22Rv1 (cell line): ENCODE measurements at regions not wholly inside any gene's neighbourhood (a gene's known extent, or its start where the extent isn't known, plus 50 kb on each side); places are given as distances from the start of the nearest gene placed in this dataset.

Experiments used
- H3K27ac ChIP-seq: fragments of 450-650 bp; 2 replicates; pipeline ENCODE4 v1.5.1; 2017
- ZFX ChIP-seq: fragments of 450-650 bp; IDR thresholded peaks from 2 replicates; pipeline ENCODE4 v1.6.1; 2017; ENCODE audit warnings: antibody characterized with exemption, borderline replicate concordance
- TF ChIP-seq, protein P1 (sequence below): fragments of 450-650 bp; IDR thresholded peaks from 2 replicates; pipeline ENCODE4 v1.5.1; 2017; ENCODE audit warnings: mild to moderate bottlenecking

DNA sequence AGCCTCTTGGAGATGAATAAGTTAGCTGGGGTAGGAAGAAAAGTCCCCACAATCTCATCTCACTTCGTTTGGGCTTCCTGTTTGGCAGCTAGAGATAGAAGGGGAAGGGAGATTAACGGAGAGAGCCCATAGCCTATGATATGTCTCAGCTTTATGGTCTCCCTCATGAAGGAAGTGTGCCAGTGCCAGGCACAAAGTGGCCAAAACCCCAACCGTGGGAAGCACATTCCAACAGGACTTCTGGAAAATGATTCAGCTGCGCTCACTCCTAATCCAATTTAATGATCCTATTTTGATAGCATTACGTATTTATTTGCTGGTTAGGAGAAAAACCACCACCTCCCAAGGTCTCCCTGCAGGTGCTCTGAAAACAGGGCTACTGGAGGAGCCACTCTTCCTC, 303.1 kb upstream of the CLINT1 start:
- no peak for TF ChIP-seq ZFX
- TF ChIP-seq, protein P1, sequence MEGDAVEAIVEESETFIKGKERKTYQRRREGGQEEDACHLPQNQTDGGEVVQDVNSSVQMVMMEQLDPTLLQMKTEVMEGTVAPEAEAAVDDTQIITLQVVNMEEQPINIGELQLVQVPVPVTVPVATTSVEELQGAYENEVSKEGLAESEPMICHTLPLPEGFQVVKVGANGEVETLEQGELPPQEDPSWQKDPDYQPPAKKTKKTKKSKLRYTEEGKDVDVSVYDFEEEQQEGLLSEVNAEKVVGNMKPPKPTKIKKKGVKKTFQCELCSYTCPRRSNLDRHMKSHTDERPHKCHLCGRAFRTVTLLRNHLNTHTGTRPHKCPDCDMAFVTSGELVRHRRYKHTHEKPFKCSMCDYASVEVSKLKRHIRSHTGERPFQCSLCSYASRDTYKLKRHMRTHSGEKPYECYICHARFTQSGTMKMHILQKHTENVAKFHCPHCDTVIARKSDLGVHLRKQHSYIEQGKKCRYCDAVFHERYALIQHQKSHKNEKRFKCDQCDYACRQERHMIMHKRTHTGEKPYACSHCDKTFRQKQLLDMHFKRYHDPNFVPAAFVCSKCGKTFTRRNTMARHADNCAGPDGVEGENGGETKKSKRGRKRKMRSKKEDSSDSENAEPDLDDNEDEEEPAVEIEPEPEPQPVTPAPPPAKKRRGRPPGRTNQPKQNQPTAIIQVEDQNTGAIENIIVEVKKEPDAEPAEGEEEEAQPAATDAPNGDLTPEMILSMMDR: no peak
- H3K27ac ChIP-seq: no peak overlapping the region

DNA sequence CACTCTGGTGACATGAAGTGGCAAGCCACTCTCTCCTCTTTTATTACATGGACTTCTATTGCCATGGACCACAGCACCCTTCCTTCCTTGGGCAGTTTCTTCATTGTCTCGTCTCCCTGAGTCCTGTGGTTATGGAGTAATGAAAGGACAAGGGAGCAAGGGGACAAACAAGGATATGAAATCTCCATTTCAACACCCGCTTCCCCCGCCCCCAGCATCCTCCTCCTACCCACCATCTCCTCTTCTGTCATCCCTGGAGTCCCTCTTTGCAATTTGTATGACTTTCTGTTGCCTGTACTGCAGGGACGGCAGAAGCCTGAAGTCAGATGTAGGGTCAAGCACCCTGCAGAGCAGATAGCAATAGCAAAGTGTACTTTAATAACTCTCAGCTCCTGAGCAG, 300.7 kb upstream of the CLINT1 start:
- H3K27ac ChIP-seq: no peak overlapping the region
- TF ChIP-seq, protein P1: no peak
- no peak for TF ChIP-seq ZFX

DNA sequence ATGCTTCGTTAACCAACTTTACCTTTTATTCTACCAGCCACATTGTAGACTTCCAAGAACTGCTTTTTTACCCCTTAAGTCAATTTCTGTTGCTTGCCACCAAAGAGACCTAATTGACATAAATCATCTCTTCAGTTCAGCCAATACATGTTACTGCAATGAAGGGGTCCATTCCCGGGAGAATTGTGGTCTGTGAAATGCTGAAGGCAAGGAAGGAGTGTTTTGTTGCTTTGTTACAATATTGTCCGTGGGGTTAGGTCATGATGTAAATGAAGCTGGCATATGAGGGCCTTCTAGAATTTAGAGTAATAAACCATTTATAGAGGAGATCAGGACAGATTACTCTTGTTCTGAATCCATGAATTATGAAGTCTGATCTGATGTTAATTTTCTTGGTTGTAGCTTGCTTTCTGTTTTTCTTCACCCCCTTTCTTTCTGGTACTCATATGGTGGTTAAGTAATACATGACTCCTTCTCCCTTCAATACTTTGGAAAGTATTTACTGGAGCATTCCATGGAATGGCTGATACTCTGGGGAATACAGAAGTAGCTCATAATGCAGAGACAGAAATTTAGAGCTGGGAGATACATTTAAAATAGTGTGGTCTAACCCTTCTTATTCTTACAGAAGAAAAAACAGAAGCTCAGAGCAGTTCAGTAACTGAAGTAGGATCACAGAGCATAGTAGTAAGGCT, 297.0 kb upstream of the CLINT1 start:
- TF ChIP-seq ZFX: no peak
- TF ChIP-seq, protein P1: no peak

DNA sequence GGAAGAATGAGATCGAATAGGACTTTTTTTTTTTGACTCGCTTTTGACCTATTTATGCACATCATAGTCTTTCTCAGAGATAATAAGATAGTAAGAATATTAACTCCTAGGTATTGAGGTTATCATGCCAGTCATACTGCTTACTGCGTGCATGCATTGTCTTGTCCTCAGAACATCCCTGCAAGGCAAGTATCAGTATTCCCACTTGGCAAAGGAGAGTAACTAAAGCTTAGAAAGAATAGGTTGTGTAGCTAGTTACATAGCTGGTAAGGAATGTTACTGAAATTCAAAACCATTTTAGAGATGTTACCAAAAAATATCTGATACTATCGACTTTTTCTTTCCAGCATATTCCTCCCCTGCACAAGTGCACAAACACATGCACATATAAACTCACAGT, 296.1 kb upstream of the CLINT1 start:
- no peak overlapping the region for H3K27ac ChIP-seq
- no peak for TF ChIP-seq ZFX
- TF ChIP-seq, protein P1: no peak

More for the DNA sequence above, 297.0 kb upstream of the CLINT1 start:
- no peak overlapping the region for H3K27ac ChIP-seq

DNA sequence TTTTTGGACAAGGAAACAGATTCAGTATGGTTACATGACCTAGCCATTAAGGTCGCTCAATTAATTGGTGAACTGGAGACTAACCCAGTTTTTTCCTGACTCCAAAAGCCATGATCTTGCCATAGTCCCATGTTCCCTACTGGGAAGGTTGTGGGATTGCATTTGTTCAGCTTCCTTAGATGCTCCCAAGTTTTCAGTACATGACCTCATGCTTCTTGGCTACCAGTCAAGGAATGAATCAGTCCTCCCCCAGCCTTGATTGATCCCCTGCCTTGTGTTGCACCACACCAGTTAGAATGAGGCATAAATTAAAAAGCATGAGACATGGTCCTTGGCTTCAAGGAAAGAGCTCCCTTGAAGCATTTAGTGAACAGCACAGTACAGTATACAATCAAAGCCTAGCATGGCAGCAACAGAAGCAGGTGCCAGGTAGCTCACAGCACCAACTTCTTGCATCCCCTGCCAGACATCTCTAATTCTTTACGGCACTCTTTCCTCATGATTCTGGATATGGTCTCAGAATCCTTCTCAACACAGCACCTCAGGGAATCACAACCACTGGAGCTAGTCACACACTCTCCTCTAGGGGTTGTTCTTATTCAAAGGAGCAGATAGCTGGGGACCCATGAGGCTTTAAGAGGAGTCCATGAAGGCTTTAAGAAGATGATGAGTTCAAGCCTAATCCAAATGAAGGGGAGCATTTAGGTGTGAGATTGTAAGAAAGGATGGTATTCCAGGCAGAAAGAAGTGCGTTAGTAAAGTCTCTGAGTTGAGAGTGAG, 295.5 kb upstream of the CLINT1 start:
- H3K27ac ChIP-seq: no peak overlapping the region
- TF ChIP-seq, protein P1: no peak
- no peak for TF ChIP-seq ZFX

DNA sequence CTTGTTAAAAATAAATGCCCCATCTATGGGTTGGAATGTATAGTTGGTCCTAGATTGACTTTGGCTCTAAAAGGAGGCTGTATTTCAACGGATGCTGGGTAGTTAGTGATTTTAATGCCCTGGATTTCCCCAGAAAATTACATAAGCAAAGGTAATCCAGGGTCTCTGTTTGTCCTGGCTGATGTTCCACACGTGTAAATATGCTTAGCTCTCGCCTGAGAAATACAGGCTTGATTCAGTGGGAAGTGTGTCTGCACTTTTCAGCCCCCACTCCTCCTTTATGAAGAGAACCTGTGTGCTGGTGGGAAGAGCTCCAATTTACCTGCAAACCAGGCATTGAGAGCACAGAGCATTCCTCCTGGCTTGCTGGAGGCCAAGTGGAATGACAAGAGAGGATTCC, 294.6 kb upstream of the CLINT1 start:
- H3K27ac ChIP-seq: no peak overlapping the region
- TF ChIP-seq, protein P1: no peak
- no peak for TF ChIP-seq ZFX

DNA sequence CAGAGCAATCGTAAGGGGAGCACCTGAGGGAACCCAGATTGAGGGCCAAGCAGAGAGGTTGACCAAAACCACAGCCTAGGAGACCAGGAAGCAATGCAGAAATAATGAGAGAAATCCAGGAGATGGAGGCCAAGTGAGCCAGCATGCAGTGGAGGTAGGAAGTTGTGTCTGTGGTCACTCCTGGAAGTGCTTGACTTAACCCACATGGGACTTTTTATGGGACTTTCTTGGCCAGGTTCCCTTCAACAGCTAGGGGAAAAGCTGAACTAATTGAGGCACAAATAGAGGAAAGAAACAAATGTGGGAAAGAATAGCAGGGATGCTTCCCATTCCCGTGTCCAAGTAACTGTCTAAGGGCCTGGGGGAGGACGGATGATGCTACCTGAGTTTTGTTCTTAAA, 293.2 kb upstream of the CLINT1 start:
- no peak overlapping the region for H3K27ac ChIP-seq
- TF ChIP-seq, protein P1: no peak
- TF ChIP-seq ZFX: no peak
